ENCODE measurements at regions not wholly inside any gene's neighbourhood (a gene's known extent, or its start where the extent isn't known, plus 50 kb on each side); places are given as distances from the start of the nearest gene placed in this dataset.

GRCh38 chr6:134480593-134480992, 162.7 kb upstream of the SGK1 start:
- DNase-seq: no peak

- no peak for DNase-seq
Observed at GRCh38 chr6:134478764-134479399, 161.0 kb upstream of the SGK1 start.

- DNase-seq: no peak
Observed at GRCh38 chr6:134477991-134478635, 160.2 kb upstream of the SGK1 start.

GRCh38 chr6:134474955-134475354, 157.0 kb upstream of the SGK1 start:
- DNase-seq: no peak

GRCh38 chr6:134472661-134473060, 154.7 kb upstream of the SGK1 start:
- no peak for DNase-seq

- DNase-seq: no peak
Observed at GRCh38 chr6:134472046-134472445, 154.1 kb upstream of the SGK1 start.

GRCh38 chr6:134470457-134470975, 152.6 kb upstream of the SGK1 start:
- DNase-seq: no peak

- DNase-seq: no peak
Observed at GRCh38 chr6:134469702-134470456, 152.0 kb upstream of the SGK1 start.

GRCh38 chr6:134468633-134469032, 150.7 kb upstream of the SGK1 start:
- no peak for DNase-seq

GRCh38 chr6:134467620-134468019, 149.7 kb upstream of the SGK1 start:
- no peak for DNase-seq

- no peak for DNase-seq
Observed at GRCh38 chr6:134466771-134467525, 149.0 kb upstream of the SGK1 start.

- no peak for DNase-seq
Observed at GRCh38 chr6:134464690-134465411, 146.9 kb upstream of the SGK1 start.

GRCh38 chr6:134458857-134459657, 141.1 kb upstream of the SGK1 start:
- DNase-seq: no peak

GRCh38 chr6:134457941-134458340, 140.0 kb upstream of the SGK1 start:
- no peak for DNase-seq

GRCh38 chr6:134456226-134456625, 138.3 kb upstream of the SGK1 start:
- DNase-seq: no peak

- no peak for DNase-seq
Observed at GRCh38 chr6:134455319-134455718, 137.4 kb upstream of the SGK1 start.

GRCh38 chr6:134454794-134455193, 136.9 kb upstream of the SGK1 start:
- no peak for DNase-seq

- DNase-seq: no peak
Observed at GRCh38 chr6:134453792-134454510, 136.0 kb upstream of the SGK1 start.

- DNase-seq: no peak
Observed at GRCh38 chr6:134452906-134453305, 135.0 kb upstream of the SGK1 start.

GRCh38 chr6:134451529-134451928, 133.6 kb upstream of the SGK1 start:
- no peak for DNase-seq

GRCh38 chr6:134449781-134450180, 131.9 kb upstream of the SGK1 start:
- no peak for DNase-seq

All from stimulated activated CD8-positive, alpha-beta memory T cell treated with anti-CD3 and anti-CD28 coated beads, Interleukin-4, amount 100 ng/mL, for 48 hours (primary cell).